OCI-LY3 (cell line): ENCODE measurements at regions not wholly inside any gene's neighbourhood (a gene's known extent, or its start where the extent isn't known, plus 50 kb on each side); places are given as distances from the start of the nearest gene placed in this dataset.

Experiments used
- H2AFZ ChIP-seq: fragments of 200-600, 300-600 bp; shearing (Covaris generic); 2 replicates; pipeline ENCODE4 v1.6.0; 2014; ENCODE audit warnings: antibody characterized with exemption, low read depth, low read length
- H3K27ac ChIP-seq: fragments of 200-600, 300-600 bp; sonication (generic); 2 replicates; pipeline ENCODE4 v1.5.1; 2014; ENCODE audit warnings: mild to moderate bottlenecking, low read length, moderate library complexity, mixed read lengths
- H3K27me3 ChIP-seq: fragments of 200-600, 300-600 bp; sonication (generic); 2 replicates; pipeline ENCODE4 v1.6.1; 2014; ENCODE audit warnings: low read depth, low read length, mixed read lengths
- H3K36me3 ChIP-seq: fragments of 200-600, 300-600 bp; sonication (generic); replicated peaks from 2 replicates; pipeline ENCODE3; 2014; ENCODE audit warnings: low read depth, low read length, mixed read lengths
- H3K4me1 ChIP-seq: fragments of 300-600, 200-600 bp; sonication (generic); 2 replicates; pipeline ENCODE4 v1.6.1; 2014; ENCODE audit warnings: low read length, mixed read lengths
- H3K4me2 ChIP-seq: fragments of 200-600, 300-600 bp; sonication (generic); 2 replicates; pipeline ENCODE4 v1.6.1; 2014; ENCODE audit warnings: low read length, mixed read lengths
- H3K4me3 ChIP-seq: fragments of 300-600, 200-600 bp; sonication (generic); 2 replicates; pipeline ENCODE4 v1.5.1; 2014; ENCODE audit warnings: antibody characterized with exemption, mild to moderate bottlenecking, low read length, moderate library complexity
- H3K79me2 ChIP-seq: fragments of 300-600, 200-600 bp; shearing (Covaris generic); 2 replicates; pipeline ENCODE4 v1.6.1; 2014; ENCODE audit warnings: mild to moderate bottlenecking, low read length, mixed read lengths
- H3K9ac ChIP-seq: fragments of 300-600, 200-600 bp; shearing (Covaris generic); 2 replicates; pipeline ENCODE4 v1.6.0; 2014; ENCODE audit warnings: mild to moderate bottlenecking, low read length, moderate library complexity
- H3K9me3 ChIP-seq: fragments of 200-600, 300-600 bp; shearing (Covaris generic); 2 replicates; pipeline ENCODE4 v1.6.1; 2014; ENCODE audit warnings: low read length, mixed read lengths; ENCODE audit not compliant: insufficient read depth
- H4K20me1 ChIP-seq: fragments of 200-600, 300-600 bp; sonication (generic); 2 replicates; pipeline ENCODE4 v1.6.1; 2016; ENCODE audit warnings: low read length, mixed read lengths; ENCODE audit not compliant: insufficient read depth
- CTCF ChIP-seq: fragments of 200-600, 300-600 bp; sonication (generic); IDR thresholded peaks from 2 replicates; pipeline ENCODE4 v1.5.1; 2014; ENCODE audit warnings: antibody characterized with exemption, low read length, low read depth
- EZH2phosphoT487 ChIP-seq: fragments of 200-600 bp; shearing (Covaris generic); IDR thresholded peaks from 2 replicates; pipeline ENCODE4 v1.6.1; 2018; ENCODE audit warnings: antibody characterized with exemption, mixed run types, low read depth

GRCh38 chr6:43970068-43970912 lies 157.0 kb downstream of the MRPL14 start:
- Histone ChIP-seq H3K4me3 (no peak overlapping the region), H2AFZ (no peak overlapping the region), H3K27me3 (peaks cover 23% of the 10 kb centered on the region), H3K9ac (no peak overlapping the region), H3K4me2 (no peak overlapping the region), H3K4me1 (no peaks in the 10 kb centered on the region), H3K9me3 (no peaks in the 10 kb centered on the region), H3K79me2 (no peaks in the 10 kb centered on the region), H3K36me3 (no peaks in the 10 kb centered on the region), H4K20me1 (no peaks in the 10 kb centered on the region), H3K27ac (no peak overlapping the region)
- TF ChIP-seq CTCF: no peak

- H3K79me2 ChIP-seq: no peaks in the 10 kb centered on the region
- H3K27ac ChIP-seq: no peak overlapping the region
- H3K36me3 ChIP-seq: no peaks in the 10 kb centered on the region
- H3K4me2 ChIP-seq: no peak overlapping the region
- no peaks in the 10 kb centered on the region for H4K20me1 ChIP-seq
- H2AFZ ChIP-seq: no peak overlapping the region
- H3K4me3 ChIP-seq: no peak overlapping the region
- TF ChIP-seq CTCF (no peak), EZH2phosphoT487 (no peak)
- H3K4me1 ChIP-seq: no peaks in the 10 kb centered on the region
- H3K9me3 ChIP-seq: no peaks in the 10 kb centered on the region
- peaks cover 16% of the 10 kb centered on the region for H3K27me3 ChIP-seq
- no peak overlapping the region for H3K9ac ChIP-seq
Observed at GRCh38 chr6:43969158-43969981, 157.9 kb downstream of the MRPL14 start.

GRCh38 chr6:43968110-43968965 lies 158.9 kb downstream of the MRPL14 start:
- Histone ChIP-seq H3K9me3 (no peaks in the 10 kb centered on the region), H3K36me3 (no peaks in the 10 kb centered on the region), H3K27me3 (peaks cover 12% of the 10 kb centered on the region), H3K79me2 (no peaks in the 10 kb centered on the region), H4K20me1 (no peaks in the 10 kb centered on the region), H2AFZ (no peak overlapping the region), H3K9ac (no peak overlapping the region), H3K4me3 (no peak overlapping the region), H3K27ac (no peak overlapping the region), H3K4me2 (no peak overlapping the region), H3K4me1 (no peaks in the 10 kb centered on the region)
- TF ChIP-seq CTCF: no peak
- no peak for TF ChIP-seq EZH2phosphoT487

GRCh38 chr6:43967719-43968091 lies 159.5 kb downstream of the MRPL14 start:
- Histone ChIP-seq H3K27ac (no peak overlapping the region), H3K9ac (no peak overlapping the region), H3K4me1 (no peaks in the 10 kb centered on the region), H3K4me2 (no peak overlapping the region), H4K20me1 (no peaks in the 10 kb centered on the region), H3K27me3 (peaks cover 12% of the 10 kb centered on the region), H3K36me3 (no peaks in the 10 kb centered on the region), H3K4me3 (no peak overlapping the region), H3K9me3 (no peaks in the 10 kb centered on the region), H2AFZ (no peak overlapping the region), H3K79me2 (no peaks in the 10 kb centered on the region)
- TF ChIP-seq EZH2phosphoT487: no peak
- TF ChIP-seq CTCF: no peak
